ENCODE measurements at regions not wholly inside any gene's neighbourhood (a gene's known extent, or its start where the extent isn't known, plus 50 kb on each side); places are given as distances from the start of the nearest gene placed in this dataset.
"Not testable (repeated sequence)": the region's sequence is repeated elsewhere in the genome, so short reads cannot be mapped to it uniquely, and the experiment has no call there.

DNA sequence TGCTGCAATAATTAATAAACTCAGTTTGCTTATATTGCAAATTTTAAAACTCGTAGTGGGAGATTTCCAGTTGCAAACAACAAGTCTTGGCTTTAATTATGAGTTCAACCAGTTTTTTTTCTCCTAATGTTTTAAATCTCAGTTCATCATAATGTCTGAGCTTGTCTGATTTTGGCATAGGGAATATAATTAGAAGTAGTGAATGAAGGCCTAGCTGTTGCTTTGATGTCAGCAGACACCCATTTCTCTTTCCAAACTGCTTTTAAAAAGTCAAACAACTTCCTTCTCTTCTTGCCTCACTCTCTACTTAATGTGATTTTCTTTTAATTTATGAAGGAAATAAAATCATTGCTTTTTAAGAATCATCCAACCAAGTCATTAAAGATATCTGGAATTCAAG is 1462.1 kb downstream of the DPP10 start:
- no peak for DNase-seq (ENCODE audit: low read depth in 2 of 2)

DNA sequence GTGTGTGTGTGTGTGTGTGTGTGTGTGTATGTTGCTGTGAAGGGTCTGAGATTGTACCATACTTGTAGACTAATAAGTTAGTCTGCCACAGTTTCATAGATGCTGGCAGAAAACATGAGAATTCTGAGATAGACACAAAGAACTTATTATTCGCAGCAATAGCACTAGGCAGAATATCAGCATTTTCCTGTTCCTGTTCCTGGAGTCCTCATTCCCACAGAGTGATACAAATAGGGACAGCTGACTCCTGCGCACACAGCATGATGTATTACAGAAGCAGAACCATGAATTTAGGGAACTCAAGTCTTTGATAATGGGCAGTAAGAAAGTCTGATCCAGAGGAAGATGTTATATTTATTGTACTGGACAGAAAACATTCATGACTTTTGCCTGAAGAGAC is 1466.3 kb downstream of the DPP10 start:
- DNase-seq (ENCODE audit: low read depth in 2 of 2) = no peak

DNA sequence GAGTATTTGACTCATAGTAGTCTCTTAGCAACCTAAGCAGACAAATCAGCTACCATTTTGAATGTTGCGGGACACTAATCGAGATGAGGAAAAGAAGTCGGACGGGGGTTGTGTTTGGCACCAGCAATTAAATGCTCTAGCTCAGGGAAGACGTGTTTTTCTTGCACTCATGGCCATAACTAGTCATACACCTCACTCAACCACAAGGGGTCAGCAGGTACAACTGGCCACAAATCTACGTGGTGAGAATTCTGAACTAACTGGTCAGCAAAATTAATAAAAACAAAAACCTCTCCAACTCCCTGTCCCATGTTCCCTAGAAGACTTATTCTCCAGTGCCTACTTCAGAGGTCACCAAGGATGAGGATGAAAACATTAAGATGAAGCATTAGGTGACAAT is 1467.8 kb downstream of the DPP10 start:
- DNase-seq (ENCODE audit: low read depth in 2 of 2) = no peak

DNA sequence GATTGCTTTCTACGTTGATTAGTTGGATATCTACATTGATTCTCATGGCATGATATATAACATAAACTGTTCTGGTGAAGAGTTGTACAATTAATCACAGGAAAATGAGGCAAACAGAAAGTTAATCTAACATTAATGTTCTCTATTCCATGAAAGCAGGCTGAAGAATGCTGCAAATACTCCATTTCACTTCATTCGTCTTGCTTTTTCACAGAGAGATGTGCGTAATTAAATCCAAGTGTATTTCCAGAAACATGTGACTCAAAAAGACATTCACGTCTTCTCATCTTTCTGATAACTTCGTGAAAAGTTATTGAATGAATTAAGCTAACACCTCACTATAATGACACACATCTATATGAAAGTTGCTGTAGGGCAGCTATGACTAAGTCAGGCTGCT is 1471.5 kb downstream of the DPP10 start:
- no peak for DNase-seq (ENCODE audit: low read depth in 2 of 2)

DNA sequence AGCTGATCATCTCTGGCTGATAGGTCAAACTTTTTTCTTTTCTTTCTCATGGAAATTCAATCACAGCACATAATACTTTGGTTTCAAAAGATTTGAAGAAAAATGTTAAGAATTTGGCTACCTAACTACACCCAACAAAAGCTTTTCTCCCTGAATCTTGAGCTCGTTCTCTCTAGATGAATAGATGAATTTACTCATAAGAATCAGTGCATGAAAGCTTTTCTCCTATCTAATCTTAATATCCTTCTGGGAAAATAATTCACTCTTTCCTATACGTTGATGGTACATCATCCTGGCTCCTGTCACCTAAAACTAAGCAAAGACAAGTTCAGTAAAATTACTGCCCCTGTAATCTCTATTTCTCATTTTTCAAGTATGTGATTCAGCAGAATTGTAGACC is 1479.1 kb downstream of the DPP10 start:
- DNase-seq (ENCODE audit: low read depth in 2 of 2) = no peak

DNA sequence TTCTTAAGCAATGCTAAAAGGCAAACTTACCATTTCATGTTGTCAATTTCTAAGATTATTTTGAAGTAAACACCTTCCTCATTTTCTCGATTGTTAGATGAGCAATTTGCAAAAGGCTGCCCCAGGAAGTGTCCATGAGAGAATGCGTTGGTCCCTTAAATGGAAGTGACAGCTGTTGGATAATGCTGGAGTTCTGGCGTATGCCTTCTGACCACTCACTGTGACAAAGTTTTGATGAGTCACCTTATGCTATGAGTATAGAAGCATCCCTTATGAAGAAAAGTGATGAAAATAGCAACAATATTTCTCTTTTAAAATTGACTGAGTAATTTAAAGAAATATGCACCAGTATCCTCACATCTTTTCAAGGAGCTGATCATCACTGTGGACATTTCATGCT is 1497.5 kb downstream of the DPP10 start:
- DNase-seq (ENCODE audit: low read depth in 2 of 2) = no peak

DNA sequence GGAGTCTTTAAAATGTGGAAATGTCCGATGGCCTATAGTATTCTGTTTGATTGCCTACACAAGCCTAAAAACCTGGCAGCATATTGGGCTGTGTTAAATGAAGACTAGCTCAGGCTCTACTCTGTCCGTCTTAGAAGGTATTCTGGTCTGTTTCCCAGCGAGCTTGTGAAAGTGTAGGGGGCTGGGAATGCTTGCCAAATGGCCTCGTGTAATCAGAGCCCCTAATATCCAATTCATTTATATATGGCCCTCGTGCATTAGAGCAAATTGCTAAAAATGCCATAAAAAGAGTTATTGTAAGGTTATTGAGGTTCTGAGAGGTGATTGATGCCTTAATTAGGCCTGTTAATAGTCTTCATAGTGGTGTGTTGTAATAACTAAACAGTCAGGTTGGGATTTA is 1500.4 kb downstream of the DPP10 start:
- no peak for DNase-seq (ENCODE audit: low read depth in 2 of 2)

DNA sequence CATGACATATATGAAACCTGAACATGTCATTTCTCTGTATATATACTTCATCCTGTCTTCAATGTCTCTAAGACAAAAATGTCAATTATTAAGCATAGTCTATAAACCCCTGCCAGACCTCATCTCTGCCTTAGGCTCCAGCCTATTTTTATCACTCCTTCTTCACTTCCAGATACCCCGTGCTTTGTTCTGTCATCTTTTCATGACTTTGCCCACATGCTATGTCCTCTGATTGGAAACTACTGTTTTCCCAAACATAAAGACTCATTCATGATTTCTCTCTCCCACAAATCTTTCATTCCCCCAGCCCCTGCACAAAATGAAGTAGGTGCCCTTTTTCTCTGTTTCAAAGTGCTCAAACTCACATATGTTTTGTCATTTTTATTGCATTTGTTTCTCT is 1503.9 kb downstream of the DPP10 start:
- no peak for DNase-seq (ENCODE audit: low read depth in 2 of 2)

DNA sequence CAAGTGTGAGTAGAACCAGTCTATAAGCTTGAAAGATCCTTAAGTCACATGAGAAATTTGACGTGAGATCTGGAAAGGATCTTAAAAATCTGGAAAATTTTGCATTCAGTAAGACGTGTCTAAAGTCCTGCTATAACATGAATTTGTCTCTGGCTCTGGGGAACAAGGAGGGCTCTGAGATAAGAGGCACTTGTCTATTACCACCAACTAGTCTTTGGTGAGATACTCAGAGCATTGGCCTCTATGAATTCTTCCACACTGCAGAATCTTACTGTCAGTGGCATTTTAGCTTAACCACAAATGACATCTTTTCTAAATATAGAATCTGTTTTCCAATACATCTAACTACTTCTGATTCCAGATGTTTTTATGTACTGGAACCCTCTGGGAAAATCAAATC is 1504.5 kb downstream of the DPP10 start:
- no peak for DNase-seq (ENCODE audit: low read depth in 2 of 2)

DNA sequence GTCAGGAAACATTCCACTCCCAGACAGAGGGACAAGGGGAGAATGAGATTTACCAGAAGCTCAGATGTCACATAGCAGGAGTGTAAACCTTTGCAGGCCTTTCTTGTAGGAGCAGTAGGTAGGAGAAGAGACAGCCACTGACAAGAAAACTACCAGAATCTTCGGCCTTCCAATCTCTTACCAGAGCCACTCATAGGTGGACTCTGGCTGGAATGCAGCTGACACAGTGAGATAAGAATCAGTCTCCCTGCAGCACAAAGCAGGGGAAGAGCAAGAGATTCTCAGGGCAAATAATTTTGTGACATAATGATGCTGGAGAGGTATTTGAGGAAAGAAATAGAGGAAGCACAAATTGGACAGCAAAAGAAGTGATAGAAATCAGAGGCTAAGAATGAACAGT is 1534.5 kb downstream of the DPP10 start:
- no peak for DNase-seq (ENCODE audit: low read depth in 2 of 2)

DNA sequence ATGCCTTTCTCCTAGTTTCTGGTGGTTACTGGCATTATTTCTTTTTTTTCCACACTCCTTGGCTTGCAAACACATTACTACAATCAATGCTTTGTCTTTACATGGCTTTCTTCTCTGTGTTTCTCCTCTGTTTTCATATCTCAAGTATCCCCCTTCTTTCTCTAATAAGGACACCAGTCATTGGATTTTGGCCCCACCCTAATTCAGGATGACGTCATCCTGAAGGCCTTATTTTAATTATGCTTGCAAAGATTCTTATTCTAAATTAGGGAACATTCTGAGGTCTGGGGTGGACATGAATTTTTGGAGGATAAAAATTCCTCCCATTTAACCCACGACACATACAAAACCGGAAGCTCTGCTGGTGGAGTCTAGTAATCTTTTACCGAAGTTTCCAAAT is 1556.6 kb downstream of the DPP10 start:
- DNase-seq (ENCODE audit: low read depth in 2 of 2) = no peak

DNA sequence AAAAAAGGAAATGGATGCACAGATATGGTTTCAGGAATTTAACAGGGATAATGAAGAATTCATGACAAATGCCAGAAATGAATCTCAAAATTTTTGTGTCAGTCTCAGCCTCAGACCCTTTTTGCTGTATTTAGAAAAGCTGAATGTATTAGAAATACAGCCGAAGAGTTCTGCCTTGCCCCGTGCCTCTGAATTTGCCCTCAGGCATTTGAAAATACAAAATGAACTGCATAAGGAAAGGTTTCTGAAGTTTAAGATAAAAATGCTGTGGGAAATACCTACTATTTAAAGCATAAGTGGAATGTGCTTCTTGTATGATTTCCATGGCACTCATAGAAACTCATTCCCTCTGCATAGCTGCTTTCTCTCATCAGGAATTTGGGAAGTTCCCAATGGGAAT is 1580.6 kb downstream of the DPP10 start:
- DNase-seq (ENCODE audit: low read depth in 2 of 2) = no peak

DNA sequence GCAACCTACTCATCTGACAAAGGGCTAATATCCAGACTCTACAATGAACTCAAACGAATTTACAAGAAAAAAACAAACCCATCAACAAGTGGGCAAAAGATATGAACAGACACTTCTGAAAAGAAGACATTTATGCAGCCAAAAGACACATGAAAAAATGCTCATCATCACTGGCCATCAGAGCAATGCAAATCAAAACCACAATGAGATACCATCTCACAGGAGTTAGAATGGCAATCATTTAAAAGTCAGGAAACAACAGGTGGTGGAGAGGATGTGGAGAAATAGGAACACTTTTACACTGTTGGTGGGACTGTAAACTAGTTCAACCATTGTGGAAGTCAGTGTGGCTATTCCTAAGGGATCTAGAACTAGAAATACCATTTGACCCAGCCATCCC is 1596.3 kb downstream of the DPP10 start:
- not testable (repeated sequence) for DNase-seq (ENCODE audit: low read depth in 2 of 2)

DNA sequence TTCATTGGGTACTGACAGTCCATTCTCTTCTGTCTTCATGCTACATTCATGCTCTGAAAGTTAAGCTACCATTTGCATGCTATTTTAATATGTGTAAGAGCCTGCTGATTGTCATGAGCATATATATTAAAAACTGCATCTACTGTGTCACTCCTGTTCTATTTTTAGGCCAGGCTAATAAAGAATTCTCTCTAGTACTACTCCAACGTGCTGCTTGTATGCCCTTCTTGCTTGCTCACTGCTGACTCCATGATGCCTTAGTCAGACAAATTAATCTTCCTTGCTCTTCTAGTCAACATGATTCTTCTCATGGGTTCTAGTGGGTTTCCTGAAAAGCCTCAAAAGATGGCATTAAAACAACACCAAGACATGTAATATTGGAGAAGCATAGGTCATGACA is 1600.1 kb downstream of the DPP10 start:
- no peak for DNase-seq (ENCODE audit: low read depth in 2 of 2)

DNA sequence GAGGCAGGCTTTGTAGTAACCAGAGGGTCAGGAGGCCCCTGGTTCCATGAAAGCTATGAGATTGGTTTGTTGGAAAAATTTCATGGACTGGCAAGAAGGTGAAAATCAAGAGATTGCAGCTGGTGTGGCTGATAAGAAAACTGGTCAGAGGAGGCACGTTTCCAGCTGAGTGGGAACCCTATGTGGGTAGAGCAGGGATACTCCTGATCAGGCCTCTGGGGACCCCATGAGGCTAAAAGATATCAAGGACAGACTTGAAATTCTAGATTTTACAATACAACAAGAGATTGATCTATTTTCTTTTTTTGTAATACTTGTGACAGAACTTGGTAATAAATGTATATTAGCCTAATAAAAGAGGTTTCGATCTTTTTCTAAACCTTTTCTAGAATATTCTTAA is 1615.1 kb downstream of the DPP10 start:
- no peak for DNase-seq (ENCODE audit: low read depth in 2 of 2)

DNA sequence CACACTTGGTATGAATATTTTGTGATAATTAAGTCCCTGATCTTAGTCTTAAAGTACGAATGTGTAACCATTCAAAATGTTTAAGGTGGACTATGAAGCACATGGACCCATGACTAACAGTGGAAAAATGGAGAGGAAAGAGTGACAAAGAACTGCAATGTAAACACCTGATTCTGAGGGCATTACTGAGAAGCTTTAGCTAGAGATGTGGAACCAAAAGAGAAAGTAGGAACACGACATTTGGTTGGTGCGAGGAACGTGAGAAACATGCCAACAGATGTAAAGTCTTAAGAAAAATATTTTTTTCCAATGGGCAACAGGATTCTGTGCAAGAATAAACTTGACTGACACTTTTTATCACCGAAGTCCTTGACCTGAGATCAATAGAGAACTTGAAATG is 1618.6 kb downstream of the DPP10 start:
- DNase-seq (ENCODE audit: low read depth in 2 of 2) = no peak

DNA sequence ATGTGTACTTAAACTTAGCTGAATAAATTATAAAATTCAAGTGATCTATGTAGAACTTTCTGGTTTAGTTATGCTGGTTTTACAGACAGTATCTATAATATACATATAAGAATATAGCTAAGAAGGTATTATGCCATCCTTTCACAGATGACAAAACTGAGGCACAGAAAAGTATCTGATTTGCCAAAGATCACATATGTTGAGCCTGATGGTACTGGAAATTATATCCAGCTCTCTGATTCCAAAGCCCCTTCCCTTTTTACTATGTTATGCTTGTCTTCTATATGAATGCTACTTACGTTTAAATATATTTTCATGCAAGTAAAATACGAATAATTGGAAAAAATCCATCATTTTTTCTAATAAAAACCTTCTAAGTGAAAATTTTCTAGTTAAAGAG is 1631.3 kb downstream of the DPP10 start:
- DNase-seq (ENCODE audit: low read depth in 2 of 2) = no peak

DNA sequence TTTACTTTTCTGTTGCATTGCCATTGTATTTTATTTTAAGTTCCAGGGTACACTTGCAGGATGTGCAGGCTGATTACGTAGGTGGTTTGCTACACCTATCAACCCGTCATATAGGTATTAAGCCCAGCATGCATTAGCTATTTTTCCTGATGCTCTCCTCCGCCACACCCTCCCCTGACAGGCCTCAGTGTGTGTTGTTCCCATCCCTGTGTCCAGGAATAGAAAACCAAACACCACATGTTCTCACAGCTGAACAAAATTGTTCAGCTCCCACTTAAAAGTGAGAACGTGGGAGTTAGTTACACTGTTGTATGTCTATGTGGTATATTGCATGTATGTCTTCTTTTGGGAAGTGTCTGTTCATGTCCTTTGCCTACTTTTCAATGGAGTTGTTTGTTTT is 1631.7 kb downstream of the DPP10 start:
- DNase-seq (ENCODE audit: low read depth in 2 of 2) = no peak

DNA sequence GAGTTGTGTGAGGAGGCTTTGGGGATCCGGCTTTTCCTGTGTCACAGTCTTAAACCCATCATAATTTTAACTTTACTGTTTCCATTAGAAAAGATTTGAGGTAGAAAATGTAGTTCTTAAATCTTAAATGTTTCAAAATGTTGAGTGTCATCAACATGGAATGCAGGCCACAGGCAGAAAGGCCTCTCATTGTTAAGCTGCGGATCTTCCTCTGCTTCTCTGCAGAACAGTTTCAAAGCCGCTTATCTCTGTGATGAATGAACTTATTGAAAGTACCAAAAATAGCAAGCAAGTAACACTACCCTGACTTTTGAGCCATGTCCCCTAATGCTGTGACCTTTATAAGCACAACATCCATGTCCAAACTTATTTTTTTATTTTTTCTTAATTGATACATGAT is 1645.8 kb downstream of the DPP10 start:
- no peak for DNase-seq (ENCODE audit: low read depth in 2 of 2)

DNA sequence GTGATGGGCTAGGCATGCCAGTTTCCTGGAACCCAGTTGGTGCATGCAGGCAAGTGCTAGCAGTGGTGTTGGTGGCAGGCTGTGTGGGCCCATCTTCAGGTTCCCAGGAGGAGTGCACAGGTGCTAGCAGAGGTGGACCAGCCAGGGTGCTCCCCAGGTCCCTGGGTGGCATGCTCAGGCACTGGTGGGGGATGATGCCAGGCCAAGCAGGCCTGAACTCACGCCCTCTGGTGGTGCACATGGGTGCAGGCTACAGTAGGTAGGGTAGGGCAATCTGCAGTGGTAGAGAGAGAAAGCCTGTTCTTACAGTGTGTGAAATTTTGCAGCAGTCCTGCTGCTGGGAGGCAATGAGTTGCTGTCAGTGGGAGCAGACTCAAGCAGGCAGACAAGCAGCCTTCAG is 1651.8 kb downstream of the DPP10 start:
- DNase-seq (ENCODE audit: low read depth in 2 of 2) = no peak

DNA sequence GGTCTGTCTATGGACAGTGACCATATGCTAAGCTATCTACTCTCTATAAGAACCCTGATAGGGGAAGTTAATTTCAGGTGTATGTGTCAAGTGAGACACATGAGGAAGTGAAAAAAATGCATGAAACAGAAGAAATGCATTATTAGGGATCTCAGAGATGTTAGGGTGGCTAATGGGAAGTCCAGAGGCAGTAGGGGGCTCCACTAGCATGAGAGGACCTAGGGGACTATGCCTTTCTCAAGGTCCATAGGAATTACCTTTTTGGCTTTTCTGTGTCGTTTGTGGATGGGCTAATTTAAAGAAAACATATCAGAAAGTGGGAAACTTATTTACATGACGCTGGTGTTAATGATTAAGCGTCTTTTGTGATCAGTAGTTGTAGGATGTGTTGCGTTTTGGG is 1653.2 kb downstream of the DPP10 start:
- no peak for DNase-seq (ENCODE audit: low read depth in 2 of 2)

DNA sequence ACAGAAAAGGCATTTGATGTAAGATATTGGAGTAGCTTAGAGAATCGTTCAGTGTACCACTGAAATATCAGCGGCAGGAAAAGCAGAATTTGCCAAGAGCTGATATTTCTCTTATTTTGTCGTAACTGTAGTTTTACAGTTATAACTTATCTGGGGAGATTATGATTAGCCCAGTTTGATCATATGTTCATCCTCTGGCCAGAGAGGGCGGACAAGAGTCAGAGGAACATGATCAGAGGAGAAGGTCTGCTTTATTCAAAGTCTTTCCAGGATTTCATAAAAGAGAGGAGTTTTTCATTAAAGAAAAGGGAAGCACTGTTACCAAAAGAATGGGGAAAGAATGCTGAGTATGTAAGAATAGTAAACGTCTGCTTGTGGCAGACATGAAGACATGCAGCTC is 1655.6 kb downstream of the DPP10 start:
- DNase-seq (ENCODE audit: low read depth in 2 of 2) = no peak

DNA sequence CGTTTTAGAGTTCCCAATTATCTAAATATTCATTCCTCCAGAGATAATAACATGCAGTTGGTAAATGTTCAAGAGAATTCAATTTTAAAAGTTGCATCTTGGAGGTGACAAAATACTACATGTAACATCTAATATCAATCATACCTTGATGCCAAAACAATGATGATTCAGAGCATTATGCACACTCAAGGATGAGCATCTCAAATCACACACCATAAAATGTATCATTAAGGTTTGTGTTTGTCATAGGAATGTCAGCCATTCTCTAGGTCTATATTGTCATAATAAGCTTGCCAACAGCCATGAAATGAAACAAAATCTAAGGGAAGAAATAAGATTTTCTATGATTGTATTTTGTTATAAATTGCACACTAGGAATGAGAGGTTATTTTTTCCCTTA is 1667.0 kb downstream of the DPP10 start:
- DNase-seq (ENCODE audit: low read depth in 2 of 2) = no peak

DNA sequence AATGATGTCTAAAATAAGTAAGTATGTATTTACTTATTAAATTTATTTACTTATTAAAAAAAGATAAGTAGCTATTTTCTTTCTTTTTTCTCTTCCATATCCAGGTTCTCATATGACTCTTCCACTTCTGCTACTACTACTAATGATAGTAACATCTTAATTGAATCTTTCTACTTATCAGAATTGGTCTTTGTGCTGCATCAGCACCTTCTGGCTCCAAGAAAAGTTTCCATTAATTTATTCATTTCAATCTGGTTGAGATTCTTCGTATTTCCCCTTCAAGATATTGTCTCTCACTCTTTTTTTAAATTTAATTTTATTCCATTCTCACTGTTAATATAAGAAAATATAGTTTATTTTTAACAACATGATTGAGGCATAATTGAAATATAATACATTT is 1675.4 kb downstream of the DPP10 start:
- DNase-seq (ENCODE audit: low read depth in 2 of 2) = no peak

DNA sequence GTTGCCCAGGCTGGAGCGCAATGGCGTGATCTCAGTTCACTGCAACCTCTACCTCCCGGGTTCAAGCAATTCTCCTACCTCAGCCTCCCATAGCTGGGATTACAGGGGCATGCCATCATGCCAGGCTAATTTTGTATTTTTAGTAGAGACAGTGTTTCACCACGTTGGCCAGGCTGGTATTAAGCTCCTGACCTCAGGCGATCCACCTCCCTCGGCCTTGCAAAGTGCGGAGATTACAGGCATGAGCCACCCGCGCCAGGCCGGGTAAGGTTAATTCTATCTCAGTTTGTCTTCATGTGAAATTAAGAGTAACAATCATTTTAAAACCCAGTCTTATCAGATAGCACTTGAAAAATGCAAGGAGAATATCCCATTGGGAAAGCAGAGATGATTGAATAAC is 1681.7 kb upstream of the DDX18 start:
- no peak for DNase-seq (ENCODE audit: low read depth in 2 of 2)

Measured in lung microvascular endothelial cell (primary cell).